IMR-90 (cell line): ENCODE measurements at regions not wholly inside any gene's neighbourhood (a gene's known extent, or its start where the extent isn't known, plus 50 kb on each side); places are given as distances from the start of the nearest gene placed in this dataset.

ENCODE experiments used
- ATAC-seq: fragments of 200-7000 bp; cut with Tn5 transposase; 2 replicates; pipeline ENCODE4 v1.9.1; 2020; ENCODE audit warnings: low read depth, mild to moderate bottlenecking, moderate library complexity
- BruUV-seq: library from RNA; stranded (reverse); fragments of 400-500 nt; replicated peaks from 2 replicates; lab custom pipeline; 2021; lab: Mats Ljungman, UMichigan
- CTCF ChIA-PET: fragments of 300-600 bp; formaldehyde crosslinking; extraction: SDS; loops from one replicate; lab custom pipeline; 2021; ENCODE audit warnings: antibody characterized with exemption; lab: Yijun Ruan, JAX
- POLR2A ChIA-PET: fragments of 300-600 bp; sonication (Branson Sonifier 250); formaldehyde crosslinking; loops from one replicate; lab custom pipeline; 2022; ENCODE audit warnings: antibody characterized with exemption; ENCODE audit not compliant: unreplicated experiment; lab: Charles Lee
- DNase-seq: peaks from one replicate; pipeline ENCODE4 v3.0.0; 2013
- H2AFZ ChIP-seq: replicated peaks from 2 replicates; pipeline ENCODE3; 2013; ENCODE audit warnings: low read length, mild to moderate bottlenecking; ENCODE audit not compliant: poor library complexity
- H2AK5ac ChIP-seq: 2 replicates; pipeline ENCODE4 v1.6.1; 2013; ENCODE audit warnings: low read depth, low read length, inconsistent platforms
- H2AK9ac ChIP-seq: replicated peaks from 2 replicates; pipeline ENCODE3; 2013; ENCODE audit warnings: mild to moderate bottlenecking, low read depth, low read length, moderate library complexity; ENCODE audit not compliant: poor library complexity
- H2BK120ac ChIP-seq: 2 replicates; pipeline ENCODE4 v1.6.1; 2013; ENCODE audit warnings: low read depth, low read length, inconsistent platforms
- H2BK15ac ChIP-seq: 3 replicates; pipeline ENCODE4 v1.6.1; 2013; ENCODE audit warnings: low read depth, low read length, inconsistent platforms
- H2BK20ac ChIP-seq: 2 replicates; pipeline ENCODE4 v1.6.1; 2013; ENCODE audit warnings: low read depth, mild to moderate bottlenecking, inconsistent platforms, low read length, moderate library complexity
- H2BK5ac ChIP-seq: 2 replicates; pipeline ENCODE4 v1.6.1; 2013; ENCODE audit warnings: mild to moderate bottlenecking, low read depth, low read length, inconsistent platforms; ENCODE audit not compliant: poor library complexity, severe bottlenecking
- H3K14ac ChIP-seq: replicated peaks from 2 replicates; pipeline ENCODE4 v1.6.1; 2013; ENCODE audit warnings: low read depth, low read length, inconsistent platforms
- H3K18ac ChIP-seq: 2 replicates; pipeline ENCODE4 v1.6.1; 2013; ENCODE audit warnings: low read depth, low read length, control low read depth
- H3K23ac ChIP-seq: 2 replicates; pipeline ENCODE4 v1.6.1; 2013; ENCODE audit warnings: low read depth, low read length, inconsistent platforms
- H3K27ac ChIP-seq: 2 replicates; pipeline ENCODE4 v1.5.1; 2013; ENCODE audit warnings: mild to moderate bottlenecking, control low read depth, low read length; ENCODE audit not compliant: insufficient read depth
- H3K27me3 ChIP-seq: 2 replicates; pipeline ENCODE4 v1.6.1; 2013; ENCODE audit warnings: low read length; ENCODE audit not compliant: control insufficient read depth, insufficient read depth
- H3K36me3 ChIP-seq: 2 replicates; pipeline ENCODE4 v1.6.1; 2013; ENCODE audit warnings: low read length, mixed read lengths; ENCODE audit not compliant: control insufficient read depth, insufficient read depth
- H3K4ac ChIP-seq: 2 replicates; pipeline ENCODE4 v1.6.1; 2013; ENCODE audit warnings: low read depth, low read length, inconsistent platforms
- H3K4me1 ChIP-seq: 2 replicates; pipeline ENCODE4 v1.6.1; 2013; ENCODE audit warnings: low read length, mixed read lengths; ENCODE audit not compliant: control insufficient read depth, insufficient read depth
- H3K4me2 ChIP-seq: 2 replicates; pipeline ENCODE4 v1.6.1; 2013; ENCODE audit warnings: low read depth, mild to moderate bottlenecking, control low read depth, low read length, moderate library complexity
- H3K4me3 ChIP-seq: 2 replicates; pipeline ENCODE4 v1.5.1; 2013; ENCODE audit warnings: low read depth, mild to moderate bottlenecking, control low read depth, low read length, moderate library complexity; ENCODE audit not compliant: insufficient read depth
- H3K56ac ChIP-seq: 2 replicates; pipeline ENCODE4 v1.6.1; 2013; ENCODE audit warnings: low read length, inconsistent platforms; ENCODE audit not compliant: insufficient read depth; ENCODE audit errors: extremely low read depth
- H3K79me1 ChIP-seq, 2 experiments: 2 replicates each; pipeline ENCODE4 v1.6.1; 2013; ENCODE audit warnings: low read length in 2 of 2, inconsistent platforms in 1 of 2, low read depth in 1 of 2
- H3K9ac ChIP-seq: 2 replicates; pipeline ENCODE4 v1.6.1; 2013; ENCODE audit warnings: low read depth, low read length, control low read depth
- H3K9me1 ChIP-seq: 2 replicates; pipeline ENCODE4 v1.6.1; 2013; ENCODE audit warnings: low read length, inconsistent platforms; ENCODE audit not compliant: insufficient read depth
- H3K9me3 ChIP-seq: 2 replicates; pipeline ENCODE4 v1.6.1; 2013; ENCODE audit warnings: low read length; ENCODE audit not compliant: control insufficient read depth, insufficient read depth
- H4K20me1 ChIP-seq: 2 replicates; pipeline ENCODE4 v1.6.1; 2013; ENCODE audit warnings: low read length, inconsistent platforms; ENCODE audit not compliant: insufficient read depth
- H4K5ac ChIP-seq: 2 replicates; pipeline ENCODE4 v1.6.1; 2013; ENCODE audit warnings: mild to moderate bottlenecking, low read depth, low read length, control low read depth
- H4K8ac ChIP-seq, 2 experiments: 2 replicates each; pipeline ENCODE4 v1.6.1; 2013; ENCODE audit warnings: low read depth in 2 of 2, low read length in 2 of 2, control low read depth in 1 of 2, inconsistent platforms in 1 of 2
- H4K91ac ChIP-seq: 2 replicates; pipeline ENCODE4 v1.6.1; 2013; ENCODE audit warnings: low read depth, low read length, inconsistent platforms; ENCODE audit not compliant: insufficient read depth
- BHLHE40 ChIP-seq: fragments of 150-350 bp; IDR thresholded peaks from 2 replicates; pipeline ENCODE4 v1.6.1; 2016; ENCODE audit warnings: mild to moderate bottlenecking, low read depth, low read length
- CEBPB ChIP-seq: IDR thresholded peaks from 2 replicates; pipeline ENCODE4 v1.6.1; 2012; ENCODE audit warnings: low read depth, low read length, improper control_type of control experiment
- CHD1 ChIP-seq: IDR thresholded peaks from 2 replicates; pipeline ENCODE4 v1.6.1; 2012; ENCODE audit warnings: low read depth, low read length, improper control_type of control experiment
- FOS ChIP-seq: fragments of 150-350 bp; IDR thresholded peaks from 2 replicates; pipeline ENCODE4 v1.6.1; 2016; ENCODE audit warnings: low read depth, low read length
- MAFK ChIP-seq: IDR thresholded peaks from 2 replicates; pipeline ENCODE4 v1.6.1; 2012; ENCODE audit warnings: low read depth, low read length, improper control_type of control experiment
- MAZ ChIP-seq: IDR thresholded peaks from 2 replicates; pipeline ENCODE4 v1.6.1; 2012; ENCODE audit warnings: low read depth, mild to moderate bottlenecking, low read length, improper control_type of control experiment, moderate library complexity, borderline replicate concordance
- MXI1 ChIP-seq: IDR thresholded peaks from 2 replicates; pipeline ENCODE4 v1.6.1; 2012; ENCODE audit warnings: low read depth, mild to moderate bottlenecking, low read length, moderate library complexity, borderline replicate concordance
- NFE2L2 ChIP-seq: fragments of 150-350 bp; IDR thresholded peaks from 2 replicates; pipeline ENCODE4 v1.6.1; 2016; ENCODE audit warnings: low read depth, mild to moderate bottlenecking, low read length
- POLR2A ChIP-seq: IDR thresholded peaks from 2 replicates; pipeline ENCODE4 v1.6.1; 2012; ENCODE audit warnings: mild to moderate bottlenecking, low read depth, low read length
- RAD21 ChIP-seq: IDR thresholded peaks from 2 replicates; pipeline ENCODE4 v1.6.1; 2012; ENCODE audit warnings: low read length, improper control_type of control experiment
- RCOR1 ChIP-seq: IDR thresholded peaks from 2 replicates; pipeline ENCODE4 v1.6.1; 2012; ENCODE audit warnings: mild to moderate bottlenecking, low read length, improper control_type of control experiment; ENCODE audit not compliant: insufficient replicate concordance
- RFX5 ChIP-seq: IDR thresholded peaks from 2 replicates; pipeline ENCODE4 v1.8.0; 2012; ENCODE audit warnings: low read depth, mild to moderate bottlenecking, low read length, moderate library complexity
- SMC3 ChIP-seq: fragments of 150-350 bp; IDR thresholded peaks from 2 replicates; pipeline ENCODE4 v1.6.1; 2016; ENCODE audit warnings: low read depth, mild to moderate bottlenecking, antibody characterized with exemption, low read length, moderate library complexity
- USF2 ChIP-seq: fragments of 150-350 bp; IDR thresholded peaks from 2 replicates; pipeline ENCODE4 v1.6.1; 2017; ENCODE audit warnings: mild to moderate bottlenecking, antibody characterized with exemption, low read length, low read depth
- WGBS, 2 experiments: methylation state at CpG; one replicate each; pipeline versions ENCODE4 v1.1.5 to v1.1.7; 2013; ENCODE audit warnings: missing lambda C conversion rate in 2 of 2; ENCODE audit not compliant: insufficient read length in 1 of 2; ENCODE audit errors: extremely low coverage in 2 of 2; 5-methylcytosine and 5-hydroxymethylcytosine counted together
- dilution Hi-C: fragments of 300-500 bp; cut with HindIII; formaldehyde crosslinking; loops from one replicate; pipeline ENCODE4 v1.14.3; 2018; ENCODE audit warnings: low sequenced_read_pairs; ENCODE audit not compliant: unreplicated experiment
- in situ Hi-C: fragments of 300-500 bp; cut with MboI; formaldehyde crosslinking; loops from 3 replicates; pipeline ENCODE4 v1.14.3; 2019; ENCODE audit warnings: low sequenced_read_pairs, inconsistent platforms, mixed read lengths
- intact Hi-C: fragments of 100-400 bp; cut with micrococcal nuclease; formaldehyde crosslinking; loops from 2 replicates; pipeline ENCODE4 v1.10.0; 2022

- CTCF ChIA-PET: no interaction called here
- no peak overlapping the region for H4K8ac ChIP-seq
- H3K9me1 ChIP-seq: no peaks in the 10 kb centered on the region
- no peak overlapping the region for H4K91ac ChIP-seq
- no peak overlapping the region for H3K4ac ChIP-seq
- H2BK15ac ChIP-seq: no peak overlapping the region
- no peak overlapping the region for H2AFZ ChIP-seq
- no peak for DNase-seq
- H4K20me1 ChIP-seq: no peaks in the 10 kb centered on the region
- TF ChIP-seq SMC3 (no peak), MXI1 (no peak), BHLHE40 (no peak), FOS (no peak), MAFK (no peak), USF2 (no peak), NFE2L2 (no peak), RFX5 (no peak), CEBPB (no peak), RCOR1 (no peak), MAZ (no peak), RAD21 (no peak), POLR2A (no peak), CHD1 (no peak)
- H3K4me3 ChIP-seq: no peak overlapping the region
- H3K4me2 ChIP-seq: no peak overlapping the region
- H3K14ac ChIP-seq: no peak overlapping the region
- in situ Hi-C loops (no loop called here), dilution Hi-C loops (no loop called here), intact Hi-C loops (no loop called here)
- peaks cover 5% of the 10 kb centered on the region; the same call in 1 of the 2 replicates for H3K27me3 ChIP-seq
- WGBS, 2 experiments: no CpG with 5 or more reads among the region's 4 CpGs
- ATAC-seq: no peak
- no peak overlapping the region for H2BK20ac ChIP-seq
- H3K36me3 ChIP-seq: no peaks in the 10 kb centered on the region
- H4K5ac ChIP-seq: no peak overlapping the region
- no peaks in the 10 kb centered on the region for H3K79me1 ChIP-seq
- H3K56ac ChIP-seq: no peak overlapping the region
- H3K23ac ChIP-seq: no peak overlapping the region
- H3K27ac ChIP-seq: no peak overlapping the region
- no peak overlapping the region for H2BK120ac ChIP-seq
- no peak overlapping the region for H2AK5ac ChIP-seq
- no peak overlapping the region for H2AK9ac ChIP-seq
- no peak overlapping the region for H2BK5ac ChIP-seq
- no TSS peak for BruUV-seq
- no peaks in the 10 kb centered on the region for H3K4me1 ChIP-seq
- H3K18ac ChIP-seq: no peak overlapping the region
- no peak overlapping the region for H3K9ac ChIP-seq
- peaks cover 3% of the 10 kb centered on the region; the same call in 1 of the 2 replicates for H3K9me3 ChIP-seq
- POLR2A ChIA-PET: no interaction called here
Measured at GRCh38 chr14:30317729-30318128, 241.2 kb upstream of the G2E3 start.
